ENCODE measurements at regions not wholly inside any gene's neighbourhood (a gene's known extent, or its start where the extent isn't known, plus 50 kb on each side); places are given as distances from the start of the nearest gene placed in this dataset.

DNA sequence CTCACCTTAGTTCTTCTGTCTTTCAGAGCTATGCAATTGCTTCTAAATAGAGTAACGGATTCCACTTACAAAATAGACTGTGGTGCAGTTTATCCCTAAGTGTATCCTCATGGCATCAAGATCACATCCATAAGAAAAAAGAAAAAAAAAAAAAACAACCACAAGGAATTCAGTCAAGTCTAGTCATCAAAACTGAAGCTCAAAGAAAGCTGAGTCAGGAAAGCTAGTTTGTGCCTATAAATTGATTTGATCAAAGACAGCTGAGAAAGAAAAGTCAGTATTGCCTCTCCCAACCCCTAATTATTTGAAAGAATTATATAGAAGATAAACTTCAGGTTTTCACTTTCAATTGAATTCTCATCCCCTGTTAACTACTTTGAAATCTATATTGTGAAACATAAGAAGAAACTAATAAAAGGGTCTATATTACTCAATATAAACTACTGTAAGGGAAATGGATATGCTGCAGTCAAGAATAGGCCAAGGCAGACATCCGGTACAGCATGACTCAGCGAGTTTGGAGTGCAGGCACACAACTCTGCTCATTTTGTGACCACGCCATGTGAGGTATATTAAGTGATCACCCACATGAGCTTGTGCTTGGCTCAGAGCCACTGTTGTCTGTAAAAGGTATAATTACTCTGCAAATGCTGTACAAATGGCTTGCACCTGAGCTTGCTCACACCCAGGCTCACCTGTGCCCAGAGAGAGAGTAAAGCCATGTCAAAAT lies 568.1 kb upstream of the CRIM1 start:
- no peak overlapping the region for H3K4me3 ChIP-seq (ENCODE audit: low read depth, low read length)
- DNase-seq (ENCODE audit: low read depth): no peak
- TF ChIP-seq, protein P1, sequence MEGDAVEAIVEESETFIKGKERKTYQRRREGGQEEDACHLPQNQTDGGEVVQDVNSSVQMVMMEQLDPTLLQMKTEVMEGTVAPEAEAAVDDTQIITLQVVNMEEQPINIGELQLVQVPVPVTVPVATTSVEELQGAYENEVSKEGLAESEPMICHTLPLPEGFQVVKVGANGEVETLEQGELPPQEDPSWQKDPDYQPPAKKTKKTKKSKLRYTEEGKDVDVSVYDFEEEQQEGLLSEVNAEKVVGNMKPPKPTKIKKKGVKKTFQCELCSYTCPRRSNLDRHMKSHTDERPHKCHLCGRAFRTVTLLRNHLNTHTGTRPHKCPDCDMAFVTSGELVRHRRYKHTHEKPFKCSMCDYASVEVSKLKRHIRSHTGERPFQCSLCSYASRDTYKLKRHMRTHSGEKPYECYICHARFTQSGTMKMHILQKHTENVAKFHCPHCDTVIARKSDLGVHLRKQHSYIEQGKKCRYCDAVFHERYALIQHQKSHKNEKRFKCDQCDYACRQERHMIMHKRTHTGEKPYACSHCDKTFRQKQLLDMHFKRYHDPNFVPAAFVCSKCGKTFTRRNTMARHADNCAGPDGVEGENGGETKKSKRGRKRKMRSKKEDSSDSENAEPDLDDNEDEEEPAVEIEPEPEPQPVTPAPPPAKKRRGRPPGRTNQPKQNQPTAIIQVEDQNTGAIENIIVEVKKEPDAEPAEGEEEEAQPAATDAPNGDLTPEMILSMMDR (conservative IDR thresholded peaks at IDR 0.05; ENCODE audit: low read depth, low read length): no peak

DNA sequence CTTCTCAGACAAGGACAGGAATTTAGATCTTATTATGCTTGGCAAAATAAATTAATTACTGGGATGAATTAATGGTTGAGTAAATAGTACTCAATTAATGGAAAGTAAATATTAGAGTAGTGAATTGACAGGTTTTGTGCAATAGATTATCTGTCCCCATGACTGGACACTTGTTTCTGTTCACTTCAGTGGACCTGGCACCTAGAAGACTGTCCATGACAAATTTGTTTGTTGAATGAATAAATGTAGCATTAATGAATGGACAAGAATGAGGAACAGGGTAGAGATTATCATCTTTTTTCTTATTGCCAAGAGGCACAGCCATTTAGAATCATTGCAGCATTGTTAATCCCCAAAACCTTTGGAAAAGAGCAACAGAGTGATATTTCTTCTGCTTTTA lies 570.0 kb upstream of the CRIM1 start:
- no peak overlapping the region for H3K4me3 ChIP-seq (ENCODE audit: low read depth, low read length)
- TF ChIP-seq, protein P1 (conservative IDR thresholded peaks at IDR 0.05; ENCODE audit: low read depth, low read length): no peak
- no peak for DNase-seq (ENCODE audit: low read depth)

DNA sequence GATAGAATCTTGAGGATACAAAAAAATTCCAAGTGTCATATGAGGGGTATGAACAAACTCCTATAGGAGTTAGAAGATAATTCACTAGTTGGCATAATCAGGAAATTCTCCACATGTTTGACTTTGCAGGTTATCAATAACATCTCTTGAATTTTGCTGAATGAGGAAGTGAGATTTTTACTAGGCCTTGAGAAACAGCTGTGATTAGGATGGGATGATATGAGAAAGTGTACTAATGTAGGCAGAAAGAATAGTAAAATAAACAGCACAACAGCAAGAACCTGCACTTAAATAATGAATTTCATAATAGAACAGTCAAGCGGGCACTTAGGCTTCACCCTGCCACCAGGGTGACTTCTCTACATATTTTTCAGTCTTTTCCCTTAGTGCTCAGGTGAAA lies 570.8 kb upstream of the CRIM1 start:
- TF ChIP-seq, protein P1 (conservative IDR thresholded peaks at IDR 0.05; ENCODE audit: low read depth, low read length): no peak
- DNase-seq (ENCODE audit: low read depth): no peak
- H3K4me3 ChIP-seq (ENCODE audit: low read depth, low read length): no peak overlapping the region

DNA sequence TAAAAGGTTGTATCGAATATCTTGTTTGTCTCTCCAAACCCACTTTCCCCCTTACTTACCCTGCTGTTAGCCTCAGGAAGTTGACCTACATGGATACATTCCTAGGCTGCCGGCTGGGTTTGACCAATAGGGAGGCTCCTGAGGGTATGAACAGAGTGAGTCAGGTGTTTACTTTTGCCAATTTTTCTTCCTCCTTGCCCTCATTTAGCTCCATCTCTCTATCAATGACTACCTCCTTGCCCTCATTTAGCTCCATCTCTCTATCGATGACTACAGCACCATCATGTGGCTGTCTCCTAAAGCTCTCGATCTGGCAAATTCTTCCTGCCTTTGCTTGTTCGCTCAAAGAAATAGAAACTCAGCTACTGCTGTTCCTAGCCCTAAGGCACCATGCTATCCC lies 571.9 kb upstream of the CRIM1 start:
- DNase-seq (ENCODE audit: low read depth): peak; percentile 38
- TF ChIP-seq, protein P1 (conservative IDR thresholded peaks at IDR 0.05; ENCODE audit: low read depth, low read length): peak; percentile 16
- no peak overlapping the region for H3K4me3 ChIP-seq (ENCODE audit: low read depth, low read length)

DNA sequence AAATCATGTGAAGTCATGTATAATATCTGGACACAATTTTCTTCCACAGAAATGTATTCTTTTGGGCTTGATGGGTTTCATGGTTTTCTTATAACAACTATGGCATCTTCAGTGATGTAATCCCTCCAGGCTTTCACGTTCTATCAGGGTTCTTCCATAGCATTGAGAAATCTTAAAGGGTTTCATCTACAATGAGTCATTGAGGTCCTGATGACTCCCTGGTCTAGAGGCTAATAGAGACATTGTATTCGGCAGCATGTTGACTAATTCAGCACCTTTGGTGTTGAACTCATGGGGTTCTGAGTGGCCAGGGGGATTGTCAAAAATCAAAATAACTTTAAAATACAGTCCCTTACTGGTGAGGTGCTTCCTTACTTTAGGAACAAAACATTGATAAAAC lies 614.0 kb upstream of the CRIM1 start:
- H3K4me3 ChIP-seq (ENCODE audit: low read depth, low read length): no peak overlapping the region
- peak; percentile 6 for DNase-seq (ENCODE audit: low read depth)
- TF ChIP-seq, protein P1 (conservative IDR thresholded peaks at IDR 0.05; ENCODE audit: low read depth, low read length): no peak

DNA sequence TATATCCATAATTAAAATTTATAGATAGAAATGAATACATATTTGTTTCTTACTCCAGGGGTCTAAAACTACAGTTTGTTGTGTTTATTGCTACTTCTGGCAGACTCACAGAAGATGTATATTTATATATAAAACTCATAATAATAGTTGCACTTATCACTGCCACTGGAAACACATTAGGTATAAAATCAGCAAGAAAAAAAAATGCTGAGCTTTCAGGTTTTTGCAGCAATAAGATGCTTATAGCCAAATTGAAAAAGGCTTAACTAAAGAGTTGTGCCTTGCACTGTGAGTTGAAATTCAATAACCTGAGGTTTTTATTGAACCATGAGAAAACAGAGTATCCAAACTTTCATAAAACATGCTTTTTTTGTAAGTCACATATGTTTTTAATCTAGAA lies 623.9 kb upstream of the CRIM1 start:
- TF ChIP-seq, protein P1 (conservative IDR thresholded peaks at IDR 0.05; ENCODE audit: low read depth, low read length): no peak
- no peak overlapping the region for H3K4me3 ChIP-seq (ENCODE audit: low read depth, low read length)
- no peak for DNase-seq (ENCODE audit: low read depth)

DNA sequence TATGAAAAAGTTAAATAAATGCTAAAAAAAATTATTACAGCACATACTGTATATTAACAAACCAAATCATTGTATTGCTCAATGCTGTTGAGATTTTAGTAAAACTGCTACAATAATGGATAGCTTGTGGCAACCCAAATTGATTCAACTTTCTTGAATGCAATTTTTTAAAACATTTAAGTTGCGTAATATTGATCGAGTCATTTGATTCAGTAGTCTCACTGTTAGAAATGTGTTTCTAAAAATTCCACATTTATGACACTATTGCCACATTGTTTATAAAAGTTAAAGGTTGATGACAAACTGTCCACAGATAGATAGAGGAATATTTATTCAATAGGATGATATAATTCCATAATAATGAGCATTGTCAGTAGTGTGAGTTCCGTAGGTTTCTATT lies 640.7 kb upstream of the CRIM1 start:
- DNase-seq (ENCODE audit: low read depth): no peak
- H3K4me3 ChIP-seq (ENCODE audit: low read depth, low read length): no peak overlapping the region
- TF ChIP-seq, protein P1 (conservative IDR thresholded peaks at IDR 0.05; ENCODE audit: low read depth, low read length): no peak
